DOHH2 (cell line): ENCODE measurements at regions not wholly inside any gene's neighbourhood (a gene's known extent, or its start where the extent isn't known, plus 50 kb on each side); places are given as distances from the start of the nearest gene placed in this dataset.

Experiments used
- H3F3A ChIP-seq: fragments of 200-600 bp; sonication (generic), shearing (Covaris generic); 2 replicates; pipeline ENCODE4 v1.6.0; 2016; ENCODE audit warnings: antibody characterized with exemption, mild to moderate bottlenecking; ENCODE audit not compliant: control insufficient read depth, insufficient read depth
- H3K27ac ChIP-seq: fragments of 200-600 bp; sonication (generic); 2 replicates; pipeline ENCODE4 v1.5.1; 2014; ENCODE audit warnings: low read depth, mild to moderate bottlenecking, low read length, moderate library complexity
- H3K27me3 ChIP-seq: fragments of 200-600 bp; sonication (generic); 2 replicates; pipeline ENCODE4 v1.6.1; 2014; ENCODE audit warnings: mild to moderate bottlenecking, low read length, mixed read lengths; ENCODE audit not compliant: control insufficient read depth
- H3K36me3 ChIP-seq: fragments of 200-600 bp; sonication (generic); 2 replicates; pipeline ENCODE4 v1.6.1; 2014; ENCODE audit warnings: mild to moderate bottlenecking, low read length, moderate library complexity, mixed read lengths; ENCODE audit not compliant: control insufficient read depth
- H3K4me1 ChIP-seq: fragments of 200-600 bp; sonication (generic); 2 replicates; pipeline ENCODE4 v1.6.1; 2014; ENCODE audit warnings: mild to moderate bottlenecking, low read length, mixed read lengths; ENCODE audit not compliant: control insufficient read depth
- H3K4me2 ChIP-seq: fragments of 200-600 bp; sonication (generic); 2 replicates; pipeline ENCODE4 v1.6.0; 2014; ENCODE audit warnings: mild to moderate bottlenecking, low read length, moderate library complexity
- H3K4me3 ChIP-seq: fragments of 200-600 bp; sonication (generic); 2 replicates; pipeline ENCODE4 v1.5.1; 2014; ENCODE audit warnings: mild to moderate bottlenecking, low read length, mixed read lengths
- H3K79me2 ChIP-seq: fragments of 200-600 bp; sonication (generic); 2 replicates; pipeline ENCODE4 v1.6.1; 2014; ENCODE audit warnings: mild to moderate bottlenecking, low read length, mixed read lengths; ENCODE audit not compliant: control insufficient read depth
- H3K9me2 ChIP-seq: fragments of 200-600 bp; sonication (generic); replicated peaks from 2 replicates; pipeline ENCODE4 v1.6.1; 2014; ENCODE audit warnings: mild to moderate bottlenecking, low read length, mixed read lengths; ENCODE audit not compliant: control insufficient read depth
- H3K9me3 ChIP-seq: fragments of 200-600 bp; sonication (generic); 2 replicates; pipeline ENCODE4 v1.6.1; 2014; ENCODE audit warnings: antibody characterized with exemption, low read length, mixed read lengths; ENCODE audit not compliant: control insufficient read depth, insufficient read depth
- H4K20me1 ChIP-seq: fragments of 200-600 bp; sonication (generic); 2 replicates; pipeline ENCODE4 v1.6.0; 2014; ENCODE audit warnings: low read depth, mild to moderate bottlenecking, antibody characterized with exemption, low read length, moderate library complexity; ENCODE audit not compliant: control insufficient read depth, insufficient read depth
- EZH2phosphoT487 ChIP-seq: fragments of 200-600 bp; sonication (generic); IDR thresholded peaks from 2 replicates; pipeline ENCODE4 v1.6.1; 2017; ENCODE audit warnings: borderline replicate concordance, mild to moderate bottlenecking, antibody characterized with exemption, low read length, moderate library complexity, mixed read lengths
- TF ChIP-seq, protein P1 (sequence below): fragments of 200-600 bp; sonication (generic); IDR thresholded peaks from one replicate; pipeline ENCODE4 v1.5.1; 2014; ENCODE audit warnings: antibody characterized with exemption, mild to moderate bottlenecking, low read depth, low read length; ENCODE audit not compliant: poor library complexity, severe bottlenecking

DNA sequence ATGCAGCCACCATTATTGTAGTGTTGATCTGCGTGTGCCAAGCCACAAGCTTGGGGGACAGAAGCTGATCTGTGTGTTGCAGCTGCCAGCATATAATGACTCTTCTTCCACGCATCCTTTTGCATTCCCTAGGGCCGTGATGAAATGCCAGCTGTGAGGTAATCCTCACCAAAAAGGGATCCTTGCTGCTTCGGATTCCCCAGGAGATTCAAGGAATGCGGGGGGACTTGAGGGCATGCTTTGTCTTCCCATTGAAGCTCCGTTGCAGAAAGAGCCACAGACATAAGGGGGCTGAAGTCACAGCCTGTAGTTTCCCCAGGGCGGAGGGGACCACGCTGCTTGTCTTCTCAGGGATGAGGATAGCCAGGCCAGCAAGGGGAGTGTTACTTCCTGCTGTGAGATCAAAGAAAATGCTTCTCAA, 281.6 kb upstream of the FMN2 start:
- H3K4me3 ChIP-seq = no peak overlapping the region
- no peaks in the 10 kb centered on the region for H3K9me3 ChIP-seq
- TF ChIP-seq EZH2phosphoT487 = no peak
- TF ChIP-seq, protein P1, sequence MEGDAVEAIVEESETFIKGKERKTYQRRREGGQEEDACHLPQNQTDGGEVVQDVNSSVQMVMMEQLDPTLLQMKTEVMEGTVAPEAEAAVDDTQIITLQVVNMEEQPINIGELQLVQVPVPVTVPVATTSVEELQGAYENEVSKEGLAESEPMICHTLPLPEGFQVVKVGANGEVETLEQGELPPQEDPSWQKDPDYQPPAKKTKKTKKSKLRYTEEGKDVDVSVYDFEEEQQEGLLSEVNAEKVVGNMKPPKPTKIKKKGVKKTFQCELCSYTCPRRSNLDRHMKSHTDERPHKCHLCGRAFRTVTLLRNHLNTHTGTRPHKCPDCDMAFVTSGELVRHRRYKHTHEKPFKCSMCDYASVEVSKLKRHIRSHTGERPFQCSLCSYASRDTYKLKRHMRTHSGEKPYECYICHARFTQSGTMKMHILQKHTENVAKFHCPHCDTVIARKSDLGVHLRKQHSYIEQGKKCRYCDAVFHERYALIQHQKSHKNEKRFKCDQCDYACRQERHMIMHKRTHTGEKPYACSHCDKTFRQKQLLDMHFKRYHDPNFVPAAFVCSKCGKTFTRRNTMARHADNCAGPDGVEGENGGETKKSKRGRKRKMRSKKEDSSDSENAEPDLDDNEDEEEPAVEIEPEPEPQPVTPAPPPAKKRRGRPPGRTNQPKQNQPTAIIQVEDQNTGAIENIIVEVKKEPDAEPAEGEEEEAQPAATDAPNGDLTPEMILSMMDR = no peak
- no peak overlapping the region for H3K4me2 ChIP-seq
- no peaks in the 10 kb centered on the region for H3K4me1 ChIP-seq
- no peaks in the 10 kb centered on the region for H3K36me3 ChIP-seq
- H3K27ac ChIP-seq = no peak overlapping the region
- no peaks in the 10 kb centered on the region for H3F3A ChIP-seq
- no peaks in the 10 kb centered on the region for H4K20me1 ChIP-seq
- no peaks in the 10 kb centered on the region for H3K79me2 ChIP-seq
- no peaks in the 10 kb centered on the region for H3K9me2 ChIP-seq
- no peaks in the 10 kb centered on the region for H3K27me3 ChIP-seq

DNA sequence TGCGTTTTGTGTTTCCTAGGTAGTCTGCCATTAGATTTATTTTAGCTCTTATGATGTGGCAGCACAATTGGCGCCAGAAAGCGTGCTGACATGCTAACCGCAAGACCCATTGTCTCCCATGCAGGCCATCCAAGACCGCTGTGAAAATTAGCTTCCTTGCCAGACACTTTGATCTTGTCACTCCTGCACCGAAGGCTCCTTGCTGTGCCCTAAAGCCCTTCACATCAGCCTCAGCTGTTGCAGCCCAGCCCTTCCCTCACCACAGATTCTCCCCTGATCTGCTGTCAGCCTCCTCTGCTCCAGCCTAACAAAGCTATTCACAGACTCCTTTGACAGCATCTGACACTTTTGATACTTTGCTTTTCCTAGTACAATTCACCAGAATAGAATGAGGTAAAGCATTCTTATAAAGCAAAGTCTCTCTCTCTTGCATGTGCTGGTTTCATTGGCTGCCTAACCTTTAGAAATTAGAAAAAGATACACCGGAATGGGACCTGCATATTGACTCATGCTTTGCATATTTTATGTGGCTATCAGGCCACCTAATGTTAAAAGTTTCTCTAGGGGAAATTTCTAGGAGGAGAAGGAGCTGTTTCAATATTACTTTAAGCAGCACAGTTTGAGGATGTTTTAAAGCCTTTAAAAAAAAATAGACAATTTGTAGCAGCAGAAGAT, 280.3 kb upstream of the FMN2 start:
- H3K9me3 ChIP-seq = no peaks in the 10 kb centered on the region
- no peak overlapping the region for H3K4me3 ChIP-seq
- H3K27me3 ChIP-seq = no peaks in the 10 kb centered on the region
- H3K4me1 ChIP-seq = no peaks in the 10 kb centered on the region
- H3K9me2 ChIP-seq = no peaks in the 10 kb centered on the region
- H3K4me2 ChIP-seq = no peak overlapping the region
- no peak overlapping the region for H3K27ac ChIP-seq
- H4K20me1 ChIP-seq = no peaks in the 10 kb centered on the region
- no peaks in the 10 kb centered on the region for H3K36me3 ChIP-seq
- no peaks in the 10 kb centered on the region for H3F3A ChIP-seq
- TF ChIP-seq, protein P1 = no peak
- TF ChIP-seq EZH2phosphoT487 = no peak
- H3K79me2 ChIP-seq = no peaks in the 10 kb centered on the region

DNA sequence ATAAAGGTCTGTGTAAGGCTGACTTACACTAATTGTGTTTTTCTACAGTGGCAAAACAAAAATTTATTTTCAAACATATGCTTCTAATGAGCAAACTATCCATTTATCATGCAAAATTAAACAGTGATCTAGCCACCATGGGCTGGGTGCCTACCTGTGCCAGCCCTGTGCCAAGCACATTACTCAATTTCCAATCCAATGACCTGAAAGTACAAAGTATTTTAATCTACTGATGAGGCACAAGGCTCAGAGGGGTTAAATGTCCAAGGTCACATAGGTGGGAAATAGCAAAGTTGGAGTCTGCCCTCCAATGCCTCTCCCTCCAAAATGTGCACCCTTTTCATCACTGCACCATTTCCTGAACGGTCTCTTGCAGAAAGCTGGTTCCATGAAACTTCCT, 279.1 kb upstream of the FMN2 start:
- Histone ChIP-seq H3K4me2 (no peak overlapping the region), H3K36me3 (no peaks in the 10 kb centered on the region), H3K9me2 (no peaks in the 10 kb centered on the region), H4K20me1 (no peaks in the 10 kb centered on the region), H3F3A (no peaks in the 10 kb centered on the region), H3K79me2 (no peaks in the 10 kb centered on the region), H3K27me3 (no peaks in the 10 kb centered on the region), H3K9me3 (no peaks in the 10 kb centered on the region), H3K4me3 (no peak overlapping the region), H3K27ac (no peak overlapping the region), H3K4me1 (no peaks in the 10 kb centered on the region)
- TF ChIP-seq, protein P1 = no peak
- no peak for TF ChIP-seq EZH2phosphoT487
